Mammary epithelial cell (primary cell): ENCODE measurements at regions not wholly inside any gene's neighbourhood (a gene's known extent, or its start where the extent isn't known, plus 50 kb on each side); places are given as distances from the start of the nearest gene placed in this dataset.

Experiments
- EZH2 ChIP-seq: IDR thresholded peaks from 2 replicates; pipeline ENCODE4 v1.6.1; 2012; ENCODE audit warnings: low read length, inconsistent platforms, borderline replicate concordance
- TF ChIP-seq, protein P1 (sequence below), 2 donors: IDR thresholded peaks in 1 of 2; conservative IDR thresholded peaks in 1 of 2; 2 replicates each; pipeline ENCODE4 v1.5.1; 2011 to 2012; ENCODE audit warnings: inconsistent platforms in 2 of 2, low read length in 2 of 2, mild to moderate bottlenecking in 2 of 2, control low read depth in 1 of 2, low read depth in 1 of 2; ENCODE audit not compliant: insufficient read depth in 1 of 2; ENCODE audit errors: extremely low read depth in 1 of 2

GRCh38 chr4:181987392-181987791, 255.8 kb upstream of the TENM3 start:
- TF ChIP-seq, protein P1, sequence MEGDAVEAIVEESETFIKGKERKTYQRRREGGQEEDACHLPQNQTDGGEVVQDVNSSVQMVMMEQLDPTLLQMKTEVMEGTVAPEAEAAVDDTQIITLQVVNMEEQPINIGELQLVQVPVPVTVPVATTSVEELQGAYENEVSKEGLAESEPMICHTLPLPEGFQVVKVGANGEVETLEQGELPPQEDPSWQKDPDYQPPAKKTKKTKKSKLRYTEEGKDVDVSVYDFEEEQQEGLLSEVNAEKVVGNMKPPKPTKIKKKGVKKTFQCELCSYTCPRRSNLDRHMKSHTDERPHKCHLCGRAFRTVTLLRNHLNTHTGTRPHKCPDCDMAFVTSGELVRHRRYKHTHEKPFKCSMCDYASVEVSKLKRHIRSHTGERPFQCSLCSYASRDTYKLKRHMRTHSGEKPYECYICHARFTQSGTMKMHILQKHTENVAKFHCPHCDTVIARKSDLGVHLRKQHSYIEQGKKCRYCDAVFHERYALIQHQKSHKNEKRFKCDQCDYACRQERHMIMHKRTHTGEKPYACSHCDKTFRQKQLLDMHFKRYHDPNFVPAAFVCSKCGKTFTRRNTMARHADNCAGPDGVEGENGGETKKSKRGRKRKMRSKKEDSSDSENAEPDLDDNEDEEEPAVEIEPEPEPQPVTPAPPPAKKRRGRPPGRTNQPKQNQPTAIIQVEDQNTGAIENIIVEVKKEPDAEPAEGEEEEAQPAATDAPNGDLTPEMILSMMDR (conservative IDR thresholded peaks at IDR 0.05 in 1 of 2, IDR thresholded peaks at IDR 0.05 in 1 of 2; ENCODE audit: extremely low read depth in 1 of 2, insufficient read depth in 1 of 2, low read depth in 1 of 2, low read length in 2 of 2) = no peak
- TF ChIP-seq EZH2 = no peak
